ENCODE measurements at regions not wholly inside any gene's neighbourhood (a gene's known extent, or its start where the extent isn't known, plus 50 kb on each side); places are given as distances from the start of the nearest gene placed in this dataset.

DNA sequence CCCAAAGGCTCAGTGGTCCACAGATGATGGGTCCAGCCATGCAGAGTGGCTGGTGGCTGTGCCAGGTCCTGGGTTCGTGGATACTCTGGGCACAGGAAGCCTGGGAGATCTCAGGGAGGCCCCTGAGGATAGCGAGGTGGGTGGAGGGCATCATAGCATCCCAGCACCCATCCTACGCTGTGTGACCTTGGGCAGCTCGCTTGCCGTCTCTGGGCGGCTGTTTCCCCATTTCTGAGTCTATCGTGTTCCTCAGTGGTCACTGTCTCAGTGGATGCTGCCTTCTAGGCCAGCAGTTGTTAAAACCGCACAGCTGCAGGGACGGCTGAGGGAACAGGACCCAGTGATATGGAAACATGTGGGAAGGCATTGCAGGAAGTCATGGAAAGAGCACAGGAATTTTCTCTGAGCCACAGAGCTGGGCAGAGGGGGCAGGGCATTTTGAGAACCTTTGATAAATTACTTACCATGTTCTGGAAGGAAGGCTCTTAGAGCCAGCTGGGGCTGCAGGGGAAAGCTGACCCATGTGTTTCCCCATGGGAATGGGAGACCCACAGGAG lies 86.4 kb upstream of the COL5A1 start:
- 97 to 99% methylated on average over 9 of the region's 9 CpGs for WGBS, 2 experiments (ENCODE audit: insufficient coverage in 2 of 2)

GRCh38 chr9:134556531-134557068 lies 85.0 kb upstream of the COL5A1 start:
- 90 to 92% methylated on average over 8 to 14 of the region's 15 CpGs for WGBS, 2 experiments (ENCODE audit: insufficient coverage in 2 of 2)
- Histone ChIP-seq H3K36me3 (ENCODE audit: control insufficient read depth, insufficient read depth, low read length) (no peaks in the 10 kb centered on the region), H3K4me3 (ENCODE audit: extremely low read depth, insufficient read depth, low read length, poor library complexity, severe bottlenecking) (no peak overlapping the region), H3K9me3 (ENCODE audit: control insufficient read depth, low read length) (no peaks in the 10 kb centered on the region), H3K27ac (ENCODE audit: low read depth, low read length, severe bottlenecking) (no peak overlapping the region), H3K4me1 (ENCODE audit: control insufficient read depth, insufficient read depth, low read length, poor library complexity, severe bottlenecking) (peaks cover 50% of the 10 kb centered on the region)

More for the DNA sequence above, 86.4 kb upstream of the COL5A1 start:
- H3K36me3 ChIP-seq (ENCODE audit: control insufficient read depth, insufficient read depth, low read length), result no peaks in the 10 kb centered on the region
- no peak overlapping the region for H3K27ac ChIP-seq (ENCODE audit: low read depth, low read length, severe bottlenecking)
- no peak overlapping the region for H3K4me3 ChIP-seq (ENCODE audit: extremely low read depth, insufficient read depth, low read length, poor library complexity, severe bottlenecking)
- no peaks in the 10 kb centered on the region for H3K9me3 ChIP-seq (ENCODE audit: control insufficient read depth, low read length)
- peaks cover 59% of the 10 kb centered on the region for H3K4me1 ChIP-seq (ENCODE audit: control insufficient read depth, insufficient read depth, low read length, poor library complexity, severe bottlenecking)

DNA sequence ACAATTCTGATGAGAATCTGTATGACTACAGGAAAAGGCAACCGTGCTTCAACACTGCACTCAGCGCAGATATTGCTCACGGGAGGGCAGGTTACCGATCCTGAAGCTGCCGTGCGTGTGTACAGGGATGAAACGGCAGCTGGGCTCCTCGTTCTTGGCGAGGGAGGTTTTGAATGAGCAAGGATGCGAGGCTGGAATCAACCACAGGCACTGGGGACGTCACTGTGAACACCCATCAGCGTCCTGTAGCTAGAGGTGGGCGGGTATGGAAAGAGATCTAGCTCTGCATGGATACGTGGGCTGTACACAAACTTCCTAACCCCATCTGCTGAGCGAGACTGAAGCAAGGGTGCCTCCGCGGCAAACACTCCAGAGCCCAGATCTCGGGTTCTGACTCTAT lies 84.3 kb upstream of the COL5A1 start:
- no peak overlapping the region for H3K4me3 ChIP-seq (ENCODE audit: extremely low read depth, insufficient read depth, low read length, poor library complexity, severe bottlenecking)
- peaks cover 43% of the 10 kb centered on the region for H3K4me1 ChIP-seq (ENCODE audit: control insufficient read depth, insufficient read depth, low read length, poor library complexity, severe bottlenecking)
- no peak overlapping the region for H3K27ac ChIP-seq (ENCODE audit: low read depth, low read length, severe bottlenecking)
- WGBS, 2 experiments (ENCODE audit: insufficient coverage in 2 of 2), result 90 to 97% methylated on average over 17 to 18 of the region's 18 CpGs
- no peaks in the 10 kb centered on the region for H3K9me3 ChIP-seq (ENCODE audit: control insufficient read depth, low read length)
- H3K36me3 ChIP-seq (ENCODE audit: control insufficient read depth, insufficient read depth, low read length), result no peaks in the 10 kb centered on the region

GRCh38 chr9:134558124-134558905 lies 83.3 kb upstream of the COL5A1 start:
- Histone ChIP-seq H3K4me3 (ENCODE audit: extremely low read depth, insufficient read depth, low read length, poor library complexity, severe bottlenecking) (no peak overlapping the region), H3K27ac (ENCODE audit: low read depth, low read length, severe bottlenecking) (no peak overlapping the region), H3K36me3 (ENCODE audit: control insufficient read depth, insufficient read depth, low read length) (no peaks in the 10 kb centered on the region), H3K4me1 (ENCODE audit: control insufficient read depth, insufficient read depth, low read length, poor library complexity, severe bottlenecking) (peaks cover 33% of the 10 kb centered on the region), H3K9me3 (ENCODE audit: control insufficient read depth, low read length) (no peaks in the 10 kb centered on the region)
- 96% methylated on average over 14 to 15 of the region's 19 CpGs for WGBS, 2 experiments (ENCODE audit: insufficient coverage in 2 of 2)

DNA sequence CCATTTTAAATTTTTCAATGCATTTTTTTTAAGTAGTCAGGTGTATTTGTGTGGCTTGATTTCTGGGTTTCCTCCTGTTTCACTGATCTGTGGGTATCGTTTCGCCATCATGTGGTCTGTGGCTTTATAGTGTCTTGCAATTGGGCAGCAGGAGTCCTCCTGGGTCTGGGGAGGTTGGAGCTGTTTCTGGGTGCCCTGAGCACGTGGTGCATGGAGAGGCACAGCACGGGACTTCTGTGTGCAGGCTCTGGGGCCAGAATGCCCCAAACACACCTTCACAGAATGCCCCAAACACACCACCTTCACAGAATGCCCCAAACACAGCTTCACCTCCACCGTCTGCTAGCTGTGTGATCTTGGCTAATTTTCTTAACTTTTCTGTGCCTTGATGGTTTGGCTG lies 82.6 kb upstream of the COL5A1 start:
- H3K4me1 ChIP-seq (ENCODE audit: control insufficient read depth, insufficient read depth, low read length, poor library complexity, severe bottlenecking), result peaks cover 26% of the 10 kb centered on the region
- H3K27ac ChIP-seq (ENCODE audit: low read depth, low read length, severe bottlenecking), result no peak overlapping the region
- no peaks in the 10 kb centered on the region for H3K36me3 ChIP-seq (ENCODE audit: control insufficient read depth, insufficient read depth, low read length)
- no peaks in the 10 kb centered on the region for H3K9me3 ChIP-seq (ENCODE audit: control insufficient read depth, low read length)
- 100% methylated on average over 2 of the region's 5 CpGs for WGBS, 2 experiments (ENCODE audit: insufficient coverage in 2 of 2)
- no peak overlapping the region for H3K4me3 ChIP-seq (ENCODE audit: extremely low read depth, insufficient read depth, low read length, poor library complexity, severe bottlenecking)

DNA sequence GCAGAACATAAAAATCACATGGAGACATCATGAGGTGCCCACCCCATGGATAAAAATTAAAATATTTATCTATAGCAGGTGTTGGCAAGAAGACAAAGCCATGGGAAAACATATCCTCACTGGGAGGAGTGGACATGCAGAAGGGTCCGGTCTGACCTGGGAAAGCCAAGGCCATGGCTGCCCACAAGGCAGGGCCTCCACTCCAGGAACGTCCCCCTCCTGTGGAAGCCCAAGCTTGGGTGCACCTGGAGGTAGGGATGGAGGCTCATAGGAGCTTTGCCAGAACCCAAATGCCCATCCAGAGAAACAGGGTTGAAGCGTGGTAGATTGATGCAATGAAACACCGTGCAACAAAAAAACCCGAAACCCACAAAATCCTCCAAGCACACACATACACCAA lies 81.4 kb upstream of the COL5A1 start:
- H3K36me3 ChIP-seq (ENCODE audit: control insufficient read depth, insufficient read depth, low read length), result no peaks in the 10 kb centered on the region
- 93 to 96% methylated on average over 2 to 3 of the region's 5 CpGs for WGBS, 2 experiments (ENCODE audit: insufficient coverage in 2 of 2)
- no peaks in the 10 kb centered on the region for H3K9me3 ChIP-seq (ENCODE audit: control insufficient read depth, low read length)
- H3K27ac ChIP-seq (ENCODE audit: low read depth, low read length, severe bottlenecking), result no peak overlapping the region
- peaks cover 14% of the 10 kb centered on the region for H3K4me1 ChIP-seq (ENCODE audit: control insufficient read depth, insufficient read depth, low read length, poor library complexity, severe bottlenecking)
- no peak overlapping the region for H3K4me3 ChIP-seq (ENCODE audit: extremely low read depth, insufficient read depth, low read length, poor library complexity, severe bottlenecking)

DNA sequence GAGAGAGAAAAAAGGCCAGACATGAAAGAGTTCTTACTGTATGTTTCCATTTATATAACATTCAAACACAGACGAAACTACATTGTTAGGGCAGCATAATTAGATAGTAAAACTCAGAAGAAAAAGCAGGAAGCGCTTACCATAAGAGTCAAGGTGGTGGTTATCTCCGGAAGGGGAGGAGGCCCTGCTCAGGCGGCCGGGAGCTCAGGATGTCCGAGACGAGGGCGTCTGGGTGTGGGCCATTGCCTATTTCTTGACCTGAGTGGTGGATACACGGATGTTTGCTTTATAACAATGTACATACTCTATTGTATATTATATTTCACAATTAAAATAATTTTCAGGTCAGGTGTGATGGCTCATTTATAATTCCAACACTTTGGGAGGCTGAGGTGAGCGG lies 80.9 kb upstream of the COL5A1 start:
- Histone ChIP-seq H3K4me1 (ENCODE audit: control insufficient read depth, insufficient read depth, low read length, poor library complexity, severe bottlenecking) (peaks cover 10% of the 10 kb centered on the region), H3K4me3 (ENCODE audit: extremely low read depth, insufficient read depth, low read length, poor library complexity, severe bottlenecking) (no peak overlapping the region), H3K27ac (ENCODE audit: low read depth, low read length, severe bottlenecking) (no peak overlapping the region), H3K36me3 (ENCODE audit: control insufficient read depth, insufficient read depth, low read length) (no peaks in the 10 kb centered on the region), H3K9me3 (ENCODE audit: control insufficient read depth, low read length) (peaks cover 4% of the 10 kb centered on the region)
- 88 to 93% methylated on average over 5 to 8 of the region's 10 CpGs for WGBS, 2 experiments (ENCODE audit: insufficient coverage in 2 of 2)

DNA sequence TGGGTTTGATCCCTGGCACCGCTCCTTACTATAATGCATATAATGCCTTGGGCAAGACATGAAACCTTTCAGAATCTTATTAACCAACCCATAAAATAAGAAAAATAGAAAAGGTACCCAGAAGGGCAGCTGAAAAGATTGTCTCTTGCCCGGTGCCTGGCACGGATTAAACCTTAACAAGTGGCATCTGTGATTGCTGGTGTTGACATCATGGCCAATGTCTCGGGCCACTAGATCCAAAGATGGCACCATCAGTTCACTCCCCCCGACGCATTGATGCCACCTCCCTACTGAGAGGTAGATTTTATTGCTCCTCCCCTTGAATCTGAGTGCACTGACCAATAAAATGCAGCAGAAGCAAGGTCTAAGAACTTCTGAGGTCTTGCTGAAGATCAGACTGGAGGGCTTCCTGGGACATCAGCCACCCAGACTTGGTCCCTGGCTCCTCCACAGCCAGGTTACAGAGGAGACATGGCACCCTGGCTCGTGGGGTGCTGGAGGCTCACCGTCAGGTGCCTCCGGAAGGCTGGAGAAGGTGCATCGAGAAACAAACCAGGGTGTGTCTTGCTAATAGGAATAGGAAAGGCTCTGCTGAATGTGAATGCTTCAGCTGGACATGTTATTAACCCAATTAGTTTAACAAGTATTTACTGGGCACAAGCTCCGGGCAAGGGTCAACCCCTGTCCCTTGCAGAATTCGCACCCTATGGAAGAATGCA lies 80.0 kb upstream of the COL5A1 start:
- Histone ChIP-seq H3K36me3 (ENCODE audit: control insufficient read depth, insufficient read depth, low read length) (no peaks in the 10 kb centered on the region), H3K27ac (ENCODE audit: low read depth, low read length, severe bottlenecking) (no peak overlapping the region), H3K9me3 (ENCODE audit: control insufficient read depth, low read length) (peaks cover 13% of the 10 kb centered on the region), H3K4me3 (ENCODE audit: extremely low read depth, insufficient read depth, low read length, poor library complexity, severe bottlenecking) (no peak overlapping the region), H3K4me1 (ENCODE audit: control insufficient read depth, insufficient read depth, low read length, poor library complexity, severe bottlenecking) (peaks cover 2% of the 10 kb centered on the region)
- 92 to 96% methylated on average over 9 to 10 of the region's 12 CpGs for WGBS, 2 experiments (ENCODE audit: insufficient coverage in 2 of 2)

DNA sequence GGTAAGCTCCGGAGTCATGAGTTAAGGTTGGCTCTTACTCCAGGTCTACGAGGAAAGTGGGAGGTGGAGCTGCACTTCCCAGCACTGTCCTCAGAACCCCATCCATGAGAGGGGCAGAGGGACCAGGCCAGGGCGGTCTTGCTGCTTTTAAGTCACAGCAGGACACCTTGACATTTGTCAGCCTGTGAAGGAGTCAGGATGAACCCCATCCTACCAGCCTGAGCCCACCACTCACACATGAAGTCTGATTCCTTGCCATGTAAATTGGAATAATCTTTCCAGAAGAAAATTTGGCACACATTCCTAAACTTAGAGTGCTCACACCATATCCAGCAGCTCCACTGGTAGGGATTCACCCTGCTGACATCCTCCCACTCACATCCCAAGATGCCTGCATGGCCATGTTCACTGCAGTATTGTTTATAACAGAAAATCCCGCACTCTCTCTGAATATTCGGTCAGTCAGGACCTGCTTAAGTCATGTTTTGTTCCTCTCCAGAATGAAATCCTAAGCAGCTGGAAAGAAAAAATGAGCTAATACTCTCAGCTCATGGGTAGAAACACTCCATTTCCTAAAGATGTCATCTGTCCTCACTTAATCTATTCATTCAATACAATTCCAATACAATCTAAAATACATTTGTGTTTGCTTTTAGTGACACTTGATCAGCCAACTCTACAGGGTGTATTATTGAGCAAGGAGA lies 79.3 kb upstream of the COL5A1 start:
- Histone ChIP-seq H3K4me3 (ENCODE audit: extremely low read depth, insufficient read depth, low read length, poor library complexity, severe bottlenecking) (no peak overlapping the region), H3K4me1 (ENCODE audit: control insufficient read depth, insufficient read depth, low read length, poor library complexity, severe bottlenecking) (no peaks in the 10 kb centered on the region), H3K9me3 (ENCODE audit: control insufficient read depth, low read length) (peaks cover 19% of the 10 kb centered on the region), H3K36me3 (ENCODE audit: control insufficient read depth, insufficient read depth, low read length) (no peaks in the 10 kb centered on the region), H3K27ac (ENCODE audit: low read depth, low read length, severe bottlenecking) (no peak overlapping the region)
- 94% methylated on average over 3 to 5 of the region's 5 CpGs for WGBS, 2 experiments (ENCODE audit: insufficient coverage in 2 of 2)

DNA sequence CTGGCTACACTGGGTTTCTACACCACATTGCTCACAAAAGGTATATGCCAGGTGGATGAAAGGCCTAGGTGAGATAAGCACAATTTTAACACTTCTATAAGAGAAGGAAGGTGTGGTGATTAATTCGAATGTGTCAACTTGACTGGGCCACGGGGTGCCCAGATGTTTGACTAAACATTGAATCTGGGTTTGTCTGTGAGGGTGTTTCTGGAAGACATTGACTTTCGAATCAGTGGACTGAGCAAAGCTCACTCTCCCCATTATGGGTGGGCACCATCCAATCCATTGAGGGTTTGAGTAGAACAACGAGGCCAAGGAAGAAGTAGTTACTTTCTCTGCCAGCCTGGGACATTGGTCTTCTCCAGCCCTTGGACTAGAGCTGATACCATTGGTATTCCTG lies 78.2 kb upstream of the COL5A1 start:
- Histone ChIP-seq H3K9me3 (ENCODE audit: control insufficient read depth, low read length) (peaks cover 19% of the 10 kb centered on the region), H3K4me3 (ENCODE audit: extremely low read depth, insufficient read depth, low read length, poor library complexity, severe bottlenecking) (no peak overlapping the region), H3K27ac (ENCODE audit: low read depth, low read length, severe bottlenecking) (no peak overlapping the region), H3K4me1 (ENCODE audit: control insufficient read depth, insufficient read depth, low read length, poor library complexity, severe bottlenecking) (no peaks in the 10 kb centered on the region), H3K36me3 (ENCODE audit: control insufficient read depth, insufficient read depth, low read length) (no peaks in the 10 kb centered on the region)
- WGBS, 2 experiments (ENCODE audit: insufficient coverage in 2 of 2), result 91 to 100% methylated on average over 3 of the region's 4 CpGs
